ENCODE measurements at regions not wholly inside any gene's neighbourhood (a gene's known extent, or its start where the extent isn't known, plus 50 kb on each side); places are given as distances from the start of the nearest gene placed in this dataset.

GRCh38 chr1:96038636-96039035 lies 682.9 kb upstream of the PTBP2 start:
- no peak for TF ChIP-seq CTCF (IDR thresholded peaks at IDR 0.05; ENCODE audit: borderline replicate concordance, insufficient read depth, low read depth, low read length)
- H3K4me3 ChIP-seq (ENCODE audit: low read depth, low read length): no peak overlapping the region

GRCh38 chr1:96039910-96040309 lies 681.7 kb upstream of the PTBP2 start:
- no peak for TF ChIP-seq CTCF (IDR thresholded peaks at IDR 0.05; ENCODE audit: borderline replicate concordance, insufficient read depth, low read depth, low read length)
- H3K4me3 ChIP-seq (ENCODE audit: low read depth, low read length): no peak overlapping the region

GRCh38 chr1:96041470-96041869 lies 680.1 kb upstream of the PTBP2 start:
- no peak for TF ChIP-seq CTCF (IDR thresholded peaks at IDR 0.05; ENCODE audit: borderline replicate concordance, insufficient read depth, low read depth, low read length)
- H3K4me3 ChIP-seq (ENCODE audit: low read depth, low read length): no peak overlapping the region

- no peak overlapping the region for H3K4me3 ChIP-seq (ENCODE audit: low read depth, low read length)
- no peak for TF ChIP-seq CTCF (IDR thresholded peaks at IDR 0.05; ENCODE audit: borderline replicate concordance, insufficient read depth, low read depth, low read length)
These were observed 672.9 kb upstream of the PTBP2 start for GRCh38 chr1:96048572-96049212.

- no peak for TF ChIP-seq CTCF (IDR thresholded peaks at IDR 0.05; ENCODE audit: borderline replicate concordance, insufficient read depth, low read depth, low read length)
These were observed 671.7 kb upstream of the PTBP2 start for GRCh38 chr1:96049759-96050409.

GRCh38 chr1:96059276-96059675 lies 662.3 kb upstream of the PTBP2 start:
- H3K4me3 ChIP-seq (ENCODE audit: low read depth, low read length): no peak overlapping the region
- no peak for TF ChIP-seq CTCF (IDR thresholded peaks at IDR 0.05; ENCODE audit: borderline replicate concordance, insufficient read depth, low read depth, low read length)

More at GRCh38 chr1:96049759-96050409, 671.7 kb upstream of the PTBP2 start:
- H3K4me3 ChIP-seq (ENCODE audit: low read depth, low read length): no peak overlapping the region

GRCh38 chr1:96059736-96060135 lies 661.8 kb upstream of the PTBP2 start:
- no peak for TF ChIP-seq CTCF (IDR thresholded peaks at IDR 0.05; ENCODE audit: borderline replicate concordance, insufficient read depth, low read depth, low read length)

More at GRCh38 chr1:96059736-96060135, 661.8 kb upstream of the PTBP2 start:
- H3K4me3 ChIP-seq (ENCODE audit: low read depth, low read length): no peak overlapping the region
